ENCODE measurements at regions not wholly inside any gene's neighbourhood (a gene's known extent, or its start where the extent isn't known, plus 50 kb on each side); places are given as distances from the start of the nearest gene placed in this dataset.

DNA sequence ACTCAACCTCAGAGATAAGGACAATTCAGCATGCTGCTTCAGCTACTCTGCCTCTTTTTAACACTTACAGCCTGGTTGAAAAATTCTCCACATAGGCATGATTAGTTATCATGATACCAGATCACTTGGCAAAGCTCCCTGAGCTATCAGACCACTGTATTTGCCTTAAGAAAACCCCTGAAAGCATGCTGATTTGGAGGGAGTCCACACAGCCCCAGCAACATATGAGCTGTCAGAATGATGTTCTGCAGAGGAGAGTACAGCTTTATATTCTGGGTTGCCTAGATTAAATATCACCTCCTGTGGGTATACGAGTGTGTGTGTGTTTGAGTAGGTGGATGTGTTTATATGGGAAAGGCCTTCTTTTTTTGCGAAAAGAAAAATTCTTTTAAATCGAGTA is 170.2 kb upstream of the CHRM2 start:
- no peaks in the 10 kb centered on the region for H3K36me3 ChIP-seq (ENCODE audit: control insufficient read depth, low read depth, low read length)
- no peak overlapping the region for H3K27ac ChIP-seq (ENCODE audit: low read length)
- no peak overlapping the region for H3K4me3 ChIP-seq (ENCODE audit: low read length)
- H3K27me3 ChIP-seq (ENCODE audit: control insufficient read depth, insufficient read depth, low read length): no peaks in the 10 kb centered on the region
- no peaks in the 10 kb centered on the region for H3K4me1 ChIP-seq (ENCODE audit: control insufficient read depth, low read depth, low read length)
- no peaks in the 10 kb centered on the region for H3K9me3 ChIP-seq (ENCODE audit: control insufficient read depth, low read depth, low read length)
- no peak overlapping the region for H3K9ac ChIP-seq (ENCODE audit: low read length)

GRCh38 chr7:136697271-136697670 is 171.2 kb upstream of the CHRM2 start:
- Histone ChIP-seq H3K27ac (ENCODE audit: low read length) (no peak overlapping the region), H3K9ac (ENCODE audit: low read length) (no peak overlapping the region), H3K4me3 (ENCODE audit: low read length) (no peak overlapping the region), H3K4me1 (ENCODE audit: control insufficient read depth, low read depth, low read length) (no peaks in the 10 kb centered on the region), H3K36me3 (ENCODE audit: control insufficient read depth, low read depth, low read length) (no peaks in the 10 kb centered on the region), H3K9me3 (ENCODE audit: control insufficient read depth, low read depth, low read length) (no peaks in the 10 kb centered on the region), H3K27me3 (ENCODE audit: control insufficient read depth, insufficient read depth, low read length) (no peaks in the 10 kb centered on the region)

DNA sequence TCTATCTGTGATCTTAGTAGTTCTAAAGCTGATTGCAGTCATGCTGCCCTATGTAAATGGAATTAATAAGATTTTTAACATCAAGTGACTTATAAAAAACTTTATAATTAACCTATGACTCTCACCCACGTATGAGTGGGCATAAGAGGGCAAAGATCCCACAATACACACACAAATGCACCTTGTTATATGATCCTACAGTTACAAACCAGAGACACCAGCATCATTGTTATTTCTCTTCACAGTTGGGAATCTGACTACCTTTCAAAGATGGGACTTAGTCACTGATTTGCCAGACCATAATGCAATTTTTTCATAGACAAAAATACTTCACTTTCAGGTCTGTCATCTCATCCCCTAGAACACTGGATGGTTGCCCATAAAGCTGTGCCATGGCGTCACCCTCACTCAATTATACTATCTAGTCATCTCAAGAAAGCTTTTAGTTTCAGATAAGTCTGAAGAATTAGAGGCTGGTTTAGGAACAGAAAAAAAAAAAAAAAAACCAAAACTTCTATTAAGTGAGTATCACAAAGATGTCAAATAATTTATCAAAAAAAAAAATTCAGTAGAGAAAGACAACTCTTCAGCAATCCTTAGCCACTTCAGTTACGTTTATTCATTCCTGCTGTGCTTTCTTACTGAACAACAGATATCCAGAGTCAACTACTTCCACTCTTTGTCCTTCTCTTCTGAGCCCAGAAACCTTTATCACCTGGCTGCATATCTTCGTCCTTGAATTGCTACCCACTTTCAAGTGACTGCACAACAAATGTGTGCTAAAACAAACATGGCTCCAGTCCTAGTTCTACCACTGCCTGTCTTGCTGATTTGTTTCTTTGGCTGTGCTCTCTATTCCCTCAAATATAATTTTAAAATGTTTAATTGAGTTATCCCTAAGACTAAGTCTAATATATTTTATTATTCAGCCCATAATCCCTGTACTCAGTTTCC is 175.0 kb upstream of the CHRM2 start:
- Histone ChIP-seq H3K27ac (ENCODE audit: low read length) (no peak overlapping the region), H3K9me3 (ENCODE audit: control insufficient read depth, low read depth, low read length) (no peaks in the 10 kb centered on the region), H3K27me3 (ENCODE audit: control insufficient read depth, insufficient read depth, low read length) (no peaks in the 10 kb centered on the region), H3K9ac (ENCODE audit: low read length) (no peak overlapping the region), H3K4me1 (ENCODE audit: control insufficient read depth, low read depth, low read length) (no peaks in the 10 kb centered on the region), H3K36me3 (ENCODE audit: control insufficient read depth, low read depth, low read length) (no peaks in the 10 kb centered on the region), H3K4me3 (ENCODE audit: low read length) (no peak overlapping the region)

GRCh38 chr7:136692221-136692620 is 176.2 kb upstream of the CHRM2 start:
- Histone ChIP-seq H3K36me3 (ENCODE audit: control insufficient read depth, low read depth, low read length) (no peaks in the 10 kb centered on the region), H3K9me3 (ENCODE audit: control insufficient read depth, low read depth, low read length) (no peaks in the 10 kb centered on the region), H3K4me3 (ENCODE audit: low read length) (no peak overlapping the region), H3K27me3 (ENCODE audit: control insufficient read depth, insufficient read depth, low read length) (no peaks in the 10 kb centered on the region), H3K9ac (ENCODE audit: low read length) (no peak overlapping the region), H3K4me1 (ENCODE audit: control insufficient read depth, low read depth, low read length) (no peaks in the 10 kb centered on the region), H3K27ac (ENCODE audit: low read length) (no peak overlapping the region)

DNA sequence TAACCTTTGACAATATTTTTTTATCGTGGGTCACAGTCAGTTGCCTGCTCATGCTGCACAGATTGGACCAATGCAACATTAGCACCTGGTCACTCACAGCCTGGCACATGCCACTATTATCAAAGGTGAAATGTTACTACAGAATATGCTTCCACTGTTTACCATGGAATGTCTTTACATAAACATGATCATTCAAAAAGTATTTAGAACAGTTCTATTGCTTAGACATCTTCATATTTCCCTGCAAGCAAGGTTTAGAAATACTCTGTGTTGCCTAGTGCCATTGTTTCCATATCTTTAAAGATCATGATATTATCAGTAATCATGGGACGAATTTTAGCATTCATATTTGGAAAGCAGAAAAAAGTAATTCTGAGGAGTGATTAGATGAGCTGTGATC is 179.9 kb upstream of the CHRM2 start:
- Histone ChIP-seq H3K27ac (ENCODE audit: low read length) (no peak overlapping the region), H3K27me3 (ENCODE audit: control insufficient read depth, insufficient read depth, low read length) (no peaks in the 10 kb centered on the region), H3K4me1 (ENCODE audit: control insufficient read depth, low read depth, low read length) (no peaks in the 10 kb centered on the region), H3K9me3 (ENCODE audit: control insufficient read depth, low read depth, low read length) (no peaks in the 10 kb centered on the region), H3K36me3 (ENCODE audit: control insufficient read depth, low read depth, low read length) (no peaks in the 10 kb centered on the region), H3K9ac (ENCODE audit: low read length) (no peak overlapping the region), H3K4me3 (ENCODE audit: low read length) (no peak overlapping the region)

DNA sequence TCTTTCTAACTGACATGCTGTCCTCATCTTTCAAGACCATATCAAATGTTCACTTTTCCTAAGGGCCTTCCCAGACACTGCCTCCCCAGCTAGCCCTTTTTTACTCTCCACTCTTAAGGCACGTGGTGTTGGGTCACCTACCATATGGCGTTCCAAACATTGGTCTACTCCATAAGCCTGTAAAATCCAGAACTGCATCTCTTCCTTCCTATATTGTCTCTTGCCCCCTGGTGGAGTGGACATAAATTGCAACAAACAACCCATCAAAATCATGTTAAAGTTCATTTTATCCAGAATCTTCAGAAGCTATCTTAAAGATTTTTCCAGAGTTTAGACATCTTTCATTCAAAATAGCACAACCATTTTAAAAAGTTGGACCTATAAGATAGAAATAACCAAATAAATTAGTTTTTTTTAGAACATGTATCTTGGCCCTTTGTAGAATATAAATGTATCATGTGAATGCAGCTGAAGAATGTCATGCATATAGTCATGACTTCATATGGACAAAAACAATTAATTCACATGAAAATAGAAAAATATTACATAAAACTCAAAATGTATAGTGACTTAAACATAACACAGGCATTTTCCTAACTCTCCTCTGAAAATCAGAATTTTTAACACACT is 180.6 kb upstream of the CHRM2 start:
- Histone ChIP-seq H3K9ac (ENCODE audit: low read length) (no peak overlapping the region), H3K36me3 (ENCODE audit: control insufficient read depth, low read depth, low read length) (no peaks in the 10 kb centered on the region), H3K4me3 (ENCODE audit: low read length) (no peak overlapping the region)

GRCh38 chr7:136685501-136686173 is 182.8 kb upstream of the CHRM2 start:
- no peaks in the 10 kb centered on the region for H3K27me3 ChIP-seq (ENCODE audit: control insufficient read depth, insufficient read depth, low read length)
- H3K27ac ChIP-seq (ENCODE audit: low read length): no peak overlapping the region
- no peak overlapping the region for H3K9ac ChIP-seq (ENCODE audit: low read length)
- no peaks in the 10 kb centered on the region for H3K9me3 ChIP-seq (ENCODE audit: control insufficient read depth, low read depth, low read length)
- no peaks in the 10 kb centered on the region for H3K36me3 ChIP-seq (ENCODE audit: control insufficient read depth, low read depth, low read length)
- no peak overlapping the region for H3K4me3 ChIP-seq (ENCODE audit: low read length)
- H3K4me1 ChIP-seq (ENCODE audit: control insufficient read depth, low read depth, low read length): no peaks in the 10 kb centered on the region

More for the DNA sequence above, 180.6 kb upstream of the CHRM2 start:
- H3K4me1 ChIP-seq (ENCODE audit: control insufficient read depth, low read depth, low read length): no peaks in the 10 kb centered on the region
- no peaks in the 10 kb centered on the region for H3K27me3 ChIP-seq (ENCODE audit: control insufficient read depth, insufficient read depth, low read length)
- H3K27ac ChIP-seq (ENCODE audit: low read length): no peak overlapping the region
- H3K9me3 ChIP-seq (ENCODE audit: control insufficient read depth, low read depth, low read length): no peaks in the 10 kb centered on the region

DNA sequence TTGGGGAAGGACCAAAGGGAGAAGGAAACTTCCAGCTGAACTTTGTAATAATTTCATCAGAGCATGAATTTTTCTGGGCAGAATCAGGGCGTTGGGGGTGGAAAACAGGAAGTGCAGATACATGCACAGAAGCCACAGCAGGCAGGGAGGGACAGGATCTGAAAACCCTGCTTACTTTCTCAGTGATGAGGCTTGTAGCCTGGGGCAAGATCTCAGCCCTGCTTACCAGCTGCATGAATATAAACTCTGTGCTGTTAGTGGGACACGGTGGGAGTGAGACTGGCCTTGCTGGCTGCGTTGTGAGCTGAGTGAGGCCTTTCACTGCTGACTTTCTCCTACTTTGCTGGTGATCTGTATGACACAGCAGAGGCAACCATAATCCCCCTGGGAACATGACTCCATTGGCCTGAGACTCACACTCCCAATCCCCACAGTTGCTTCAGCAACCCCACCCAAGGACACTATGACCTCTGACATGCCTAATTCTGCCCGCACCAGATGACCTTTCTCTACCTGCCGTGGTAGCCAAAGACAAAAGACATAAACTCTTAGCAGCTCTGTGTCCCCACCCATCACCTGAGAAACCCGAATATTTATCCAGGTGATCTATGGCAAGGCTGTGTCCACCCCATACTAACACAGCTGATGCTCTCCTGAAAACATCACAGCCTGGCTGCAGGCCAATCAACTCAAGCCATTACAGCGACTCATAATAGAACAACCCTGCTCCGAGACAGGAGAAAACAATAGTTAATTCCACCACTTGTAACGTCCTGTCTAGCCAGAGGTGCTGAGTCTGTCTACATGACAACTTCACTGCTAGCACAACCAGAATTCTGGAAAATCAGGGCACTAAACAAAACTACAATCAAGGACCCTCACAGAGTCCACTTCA is 190.7 kb upstream of the CHRM2 start:
- H3K9ac ChIP-seq (ENCODE audit: low read length): no peak overlapping the region
- no peaks in the 10 kb centered on the region for H3K36me3 ChIP-seq (ENCODE audit: control insufficient read depth, low read depth, low read length)
- no peaks in the 10 kb centered on the region for H3K4me1 ChIP-seq (ENCODE audit: control insufficient read depth, low read depth, low read length)
- H3K9me3 ChIP-seq (ENCODE audit: control insufficient read depth, low read depth, low read length): no peaks in the 10 kb centered on the region
- no peaks in the 10 kb centered on the region for H3K27me3 ChIP-seq (ENCODE audit: control insufficient read depth, insufficient read depth, low read length)
- H3K4me3 ChIP-seq (ENCODE audit: low read length): no peak overlapping the region
- no peak overlapping the region for H3K27ac ChIP-seq (ENCODE audit: low read length)

- Histone ChIP-seq H3K27ac (ENCODE audit: low read length) (no peak overlapping the region), H3K4me3 (ENCODE audit: low read length) (no peak overlapping the region), H3K4me1 (ENCODE audit: control insufficient read depth, low read depth, low read length) (no peaks in the 10 kb centered on the region), H3K9me3 (ENCODE audit: control insufficient read depth, low read depth, low read length) (no peaks in the 10 kb centered on the region), H3K36me3 (ENCODE audit: control insufficient read depth, low read depth, low read length) (no peaks in the 10 kb centered on the region), H3K9ac (ENCODE audit: low read length) (no peak overlapping the region), H3K27me3 (ENCODE audit: control insufficient read depth, insufficient read depth, low read length) (no peaks in the 10 kb centered on the region)
Measured at GRCh38 chr7:136667584-136667983, 200.9 kb upstream of the CHRM2 start.

DNA sequence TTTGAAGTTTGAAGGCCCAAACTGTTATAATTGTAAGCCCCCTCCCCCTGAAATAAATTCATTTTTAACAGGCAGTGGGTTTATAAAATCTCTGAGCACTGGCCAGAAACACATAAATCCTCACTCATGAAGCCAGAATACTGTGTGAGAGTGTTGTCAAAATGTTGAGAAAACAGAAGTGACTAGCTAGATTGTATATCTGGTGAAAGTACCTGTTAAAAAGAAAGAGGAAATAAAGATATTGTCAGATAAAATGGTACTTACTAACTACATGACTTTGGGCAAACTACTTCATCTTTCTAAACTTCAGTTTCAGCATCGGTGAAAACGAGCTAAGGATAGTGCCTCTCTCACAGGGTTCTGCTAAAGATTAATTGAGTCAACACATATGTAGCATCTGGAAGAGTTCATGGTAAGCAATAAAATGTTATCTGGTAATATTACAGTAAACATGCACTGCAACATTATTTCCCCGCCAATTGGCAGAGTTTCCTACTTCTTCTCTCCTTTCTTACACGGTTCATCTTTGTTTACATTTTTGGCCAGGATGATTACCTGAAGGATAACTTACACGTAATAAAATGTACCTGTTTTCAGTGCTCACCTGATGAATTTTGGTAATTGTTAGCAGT is 202.5 kb upstream of the CHRM2 start:
- H3K9ac ChIP-seq (ENCODE audit: low read length): no peak overlapping the region
- no peak overlapping the region for H3K27ac ChIP-seq (ENCODE audit: low read length)
- no peaks in the 10 kb centered on the region for H3K9me3 ChIP-seq (ENCODE audit: control insufficient read depth, low read depth, low read length)
- H3K4me1 ChIP-seq (ENCODE audit: control insufficient read depth, low read depth, low read length): no peaks in the 10 kb centered on the region
- no peaks in the 10 kb centered on the region for H3K36me3 ChIP-seq (ENCODE audit: control insufficient read depth, low read depth, low read length)
- no peak overlapping the region for H3K4me3 ChIP-seq (ENCODE audit: low read length)
- H3K27me3 ChIP-seq (ENCODE audit: control insufficient read depth, insufficient read depth, low read length): no peaks in the 10 kb centered on the region
